ENCODE measurements at regions not wholly inside any gene's neighbourhood (a gene's known extent, or its start where the extent isn't known, plus 50 kb on each side); places are given as distances from the start of the nearest gene placed in this dataset.

DNA sequence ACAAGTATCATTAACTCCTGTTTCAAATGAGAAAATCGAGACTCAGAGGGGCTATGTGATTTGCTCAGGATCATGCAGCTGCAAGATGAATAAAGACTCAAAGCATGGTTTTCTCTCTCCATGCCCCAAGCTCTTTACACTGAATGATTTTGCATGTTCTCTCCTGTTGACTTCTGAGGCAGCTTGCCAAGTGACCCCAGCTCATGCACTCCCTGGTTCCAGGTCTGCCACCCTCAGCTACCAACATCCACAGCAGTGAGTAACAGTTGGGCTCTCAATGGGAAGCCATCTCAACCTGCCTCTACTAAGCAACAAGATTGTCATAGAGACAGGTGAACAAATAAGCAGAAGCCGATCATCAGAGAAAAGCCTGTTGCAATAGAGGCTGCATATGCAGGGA lies 116.9 kb upstream of the GADL1 start:
- no peak overlapping the region for H3K9ac ChIP-seq
- no peaks in the 10 kb centered on the region for H3K4me1 ChIP-seq (ENCODE audit: low read depth, poor library complexity, severe bottlenecking)
- H3K4me2 ChIP-seq, result no peak overlapping the region
- no peaks in the 10 kb centered on the region for H4K20me1 ChIP-seq (ENCODE audit: insufficient read depth)
- H3K4me3 ChIP-seq (IDR thresholded peaks at IDR 0.05; ENCODE audit: insufficient read depth, low read depth, low read length), result no peak overlapping the region
- H3K27ac ChIP-seq, result no peak overlapping the region
- TF ChIP-seq, protein P1, sequence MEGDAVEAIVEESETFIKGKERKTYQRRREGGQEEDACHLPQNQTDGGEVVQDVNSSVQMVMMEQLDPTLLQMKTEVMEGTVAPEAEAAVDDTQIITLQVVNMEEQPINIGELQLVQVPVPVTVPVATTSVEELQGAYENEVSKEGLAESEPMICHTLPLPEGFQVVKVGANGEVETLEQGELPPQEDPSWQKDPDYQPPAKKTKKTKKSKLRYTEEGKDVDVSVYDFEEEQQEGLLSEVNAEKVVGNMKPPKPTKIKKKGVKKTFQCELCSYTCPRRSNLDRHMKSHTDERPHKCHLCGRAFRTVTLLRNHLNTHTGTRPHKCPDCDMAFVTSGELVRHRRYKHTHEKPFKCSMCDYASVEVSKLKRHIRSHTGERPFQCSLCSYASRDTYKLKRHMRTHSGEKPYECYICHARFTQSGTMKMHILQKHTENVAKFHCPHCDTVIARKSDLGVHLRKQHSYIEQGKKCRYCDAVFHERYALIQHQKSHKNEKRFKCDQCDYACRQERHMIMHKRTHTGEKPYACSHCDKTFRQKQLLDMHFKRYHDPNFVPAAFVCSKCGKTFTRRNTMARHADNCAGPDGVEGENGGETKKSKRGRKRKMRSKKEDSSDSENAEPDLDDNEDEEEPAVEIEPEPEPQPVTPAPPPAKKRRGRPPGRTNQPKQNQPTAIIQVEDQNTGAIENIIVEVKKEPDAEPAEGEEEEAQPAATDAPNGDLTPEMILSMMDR (conservative IDR thresholded peaks at IDR 0.05; ENCODE audit: low read depth, low read length), result no peak
- H3K79me2 ChIP-seq (ENCODE audit: insufficient read depth, low read depth), result no peaks in the 10 kb centered on the region
- H3K36me3 ChIP-seq (ENCODE audit: insufficient read depth), result no peaks in the 10 kb centered on the region
- H2AFZ ChIP-seq (ENCODE audit: low read depth), result no peak overlapping the region
- H3K27me3 ChIP-seq (ENCODE audit: insufficient read depth, low read depth), result no peaks in the 10 kb centered on the region

DNA sequence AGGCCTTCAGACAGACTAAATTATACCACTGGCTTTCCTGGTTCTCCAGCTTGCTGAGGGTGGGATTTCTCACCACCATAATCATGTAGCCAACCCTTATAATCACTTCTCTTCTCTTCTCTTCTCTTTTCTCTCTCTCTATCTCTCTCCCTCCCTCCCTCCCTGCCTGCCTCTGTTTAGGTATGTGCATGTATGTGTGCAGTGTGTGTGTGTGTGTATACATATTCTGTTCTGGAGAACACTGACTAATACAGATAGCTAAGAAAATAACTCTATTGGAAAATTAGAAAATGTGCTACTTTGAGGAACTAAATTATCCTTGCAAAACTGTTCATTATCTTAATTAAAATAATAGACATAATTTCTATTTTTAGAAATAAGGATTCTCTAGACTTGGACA lies 118.6 kb upstream of the GADL1 start:
- TF ChIP-seq, protein P1 (conservative IDR thresholded peaks at IDR 0.05; ENCODE audit: low read depth, low read length), result no peak
- Histone ChIP-seq H3K27me3 (ENCODE audit: insufficient read depth, low read depth) (no peaks in the 10 kb centered on the region), H4K20me1 (ENCODE audit: insufficient read depth) (no peaks in the 10 kb centered on the region), H3K4me1 (ENCODE audit: low read depth, poor library complexity, severe bottlenecking) (no peaks in the 10 kb centered on the region), H3K9ac (no peak overlapping the region), H3K4me3 (IDR thresholded peaks at IDR 0.05; ENCODE audit: insufficient read depth, low read depth, low read length) (no peak overlapping the region), H3K36me3 (ENCODE audit: insufficient read depth) (no peaks in the 10 kb centered on the region), H2AFZ (ENCODE audit: low read depth) (no peak overlapping the region), H3K4me2 (no peak overlapping the region), H3K27ac (no peak overlapping the region), H3K79me2 (ENCODE audit: insufficient read depth, low read depth) (no peaks in the 10 kb centered on the region)

DNA sequence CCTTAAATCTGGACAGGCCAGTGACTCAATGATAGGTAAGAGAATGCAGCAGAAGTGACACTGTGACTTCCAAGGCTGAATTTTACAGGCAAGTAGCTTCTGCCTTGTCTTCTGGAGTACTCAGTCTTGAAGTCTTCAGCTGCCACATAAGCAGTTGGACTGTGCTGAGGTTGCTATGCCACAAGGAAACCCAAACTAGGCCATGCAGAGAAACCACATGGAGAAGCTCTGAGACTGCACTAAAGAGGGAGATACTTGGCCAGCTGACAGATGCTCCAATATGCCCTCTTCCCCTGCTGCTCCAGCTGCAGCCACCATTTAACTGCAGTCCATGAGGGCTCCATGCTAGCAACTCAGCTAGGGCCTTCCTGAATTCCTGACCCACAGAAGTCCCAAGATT lies 119.4 kb upstream of the GADL1 start:
- Histone ChIP-seq H3K27ac (no peak overlapping the region), H3K79me2 (ENCODE audit: insufficient read depth, low read depth) (no peaks in the 10 kb centered on the region), H3K36me3 (ENCODE audit: insufficient read depth) (no peaks in the 10 kb centered on the region), H4K20me1 (ENCODE audit: insufficient read depth) (no peaks in the 10 kb centered on the region), H3K4me1 (ENCODE audit: low read depth, poor library complexity, severe bottlenecking) (no peaks in the 10 kb centered on the region), H2AFZ (ENCODE audit: low read depth) (no peak overlapping the region), H3K4me3 (IDR thresholded peaks at IDR 0.05; ENCODE audit: insufficient read depth, low read depth, low read length) (no peak overlapping the region), H3K4me2 (no peak overlapping the region), H3K9ac (no peak overlapping the region), H3K27me3 (ENCODE audit: insufficient read depth, low read depth) (no peaks in the 10 kb centered on the region)
- TF ChIP-seq, protein P1 (conservative IDR thresholded peaks at IDR 0.05; ENCODE audit: low read depth, low read length), result no peak

DNA sequence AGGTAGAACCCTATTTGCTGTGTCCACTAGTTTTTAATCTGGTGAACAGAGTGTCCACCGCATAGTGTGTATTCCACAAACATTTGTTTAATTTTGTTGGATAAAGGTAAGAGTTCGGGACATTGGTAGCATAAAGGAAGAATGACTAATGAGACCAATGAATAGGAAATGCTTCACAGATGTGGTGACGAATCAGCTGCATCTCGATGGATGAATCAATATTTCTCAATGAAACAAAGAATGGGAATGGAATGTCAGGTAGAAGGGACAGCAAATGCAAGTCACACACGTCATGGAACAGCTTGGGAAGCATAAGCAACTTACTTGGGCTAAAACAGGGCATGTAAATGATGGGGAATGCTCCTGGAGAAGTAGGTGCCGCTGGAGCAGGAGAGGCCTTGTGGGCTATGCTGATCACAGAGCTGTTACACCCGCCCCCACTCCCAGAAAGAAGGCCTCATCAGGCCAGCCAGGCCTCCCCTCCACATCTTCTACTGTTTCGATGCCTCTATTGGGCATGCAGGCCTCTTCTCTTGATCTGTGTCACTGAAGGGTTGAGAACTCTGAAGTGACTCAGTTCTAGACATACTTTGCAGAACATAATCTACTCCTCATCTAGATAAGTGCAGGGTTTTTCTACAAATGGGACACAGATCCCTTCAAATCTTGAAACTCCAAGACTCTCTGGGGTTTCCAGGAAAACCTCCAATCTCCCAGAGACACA lies 120.0 kb upstream of the GADL1 start:
- Histone ChIP-seq H3K27me3 (ENCODE audit: insufficient read depth, low read depth) (no peaks in the 10 kb centered on the region), H3K4me3 (IDR thresholded peaks at IDR 0.05; ENCODE audit: insufficient read depth, low read depth, low read length) (no peak overlapping the region), H3K4me2 (no peak overlapping the region), H3K4me1 (ENCODE audit: low read depth, poor library complexity, severe bottlenecking) (no peaks in the 10 kb centered on the region), H3K36me3 (ENCODE audit: insufficient read depth) (no peaks in the 10 kb centered on the region), H3K27ac (no peak overlapping the region), H4K20me1 (ENCODE audit: insufficient read depth) (no peaks in the 10 kb centered on the region), H3K79me2 (ENCODE audit: insufficient read depth, low read depth) (no peaks in the 10 kb centered on the region), H2AFZ (ENCODE audit: low read depth) (no peak overlapping the region), H3K9ac (no peak overlapping the region)
- TF ChIP-seq, protein P1 (conservative IDR thresholded peaks at IDR 0.05; ENCODE audit: low read depth, low read length), result no peak
